ENCODE measurements at regions not wholly inside any gene's neighbourhood (a gene's known extent, or its start where the extent isn't known, plus 50 kb on each side); places are given as distances from the start of the nearest gene placed in this dataset.

DNA sequence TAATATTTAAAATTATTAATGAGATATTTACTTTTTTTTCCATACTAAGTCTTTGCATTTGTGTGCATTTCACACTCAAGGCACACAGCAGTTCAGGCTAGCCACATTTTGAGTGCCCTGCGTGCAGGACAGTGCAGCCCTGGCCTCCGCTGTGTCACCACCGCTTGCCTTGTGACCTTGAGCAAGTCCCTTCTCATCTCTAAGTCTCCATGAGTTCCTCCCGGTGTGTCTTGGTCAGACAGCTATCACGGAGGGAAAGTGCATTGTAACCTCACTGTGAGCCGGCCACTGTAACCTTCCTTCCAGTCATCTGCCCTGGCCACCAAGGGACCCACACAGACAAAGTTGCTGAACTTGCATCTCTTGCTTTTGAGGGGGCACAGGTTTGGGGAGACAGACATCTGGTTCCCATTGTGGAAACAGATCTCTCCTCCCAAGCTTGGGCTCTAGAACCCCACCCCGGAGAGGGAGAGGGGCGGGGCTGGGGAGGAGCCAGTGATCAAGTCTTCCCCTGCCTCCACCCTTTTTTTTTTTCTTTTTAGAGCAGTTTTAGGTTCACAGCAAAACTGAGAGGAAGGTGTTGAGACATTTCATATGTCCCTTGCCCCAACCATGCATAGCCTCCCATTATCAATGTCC is 96.8 kb downstream of the C9orf50 start:
- Mint-ChIP-seq H3K4me3 (no peak overlapping the region), H3K27ac (no peak overlapping the region), H3K9me3 (peaks cover 8% of the 10 kb centered on the region), H3K36me3 (ENCODE audit: low read depth) (peaks cover 4% of the 10 kb centered on the region), H3K4me1 (ENCODE audit: low read depth) (no peaks in the 10 kb centered on the region), H3K27me3 (peaks cover 4% of the 10 kb centered on the region)

DNA sequence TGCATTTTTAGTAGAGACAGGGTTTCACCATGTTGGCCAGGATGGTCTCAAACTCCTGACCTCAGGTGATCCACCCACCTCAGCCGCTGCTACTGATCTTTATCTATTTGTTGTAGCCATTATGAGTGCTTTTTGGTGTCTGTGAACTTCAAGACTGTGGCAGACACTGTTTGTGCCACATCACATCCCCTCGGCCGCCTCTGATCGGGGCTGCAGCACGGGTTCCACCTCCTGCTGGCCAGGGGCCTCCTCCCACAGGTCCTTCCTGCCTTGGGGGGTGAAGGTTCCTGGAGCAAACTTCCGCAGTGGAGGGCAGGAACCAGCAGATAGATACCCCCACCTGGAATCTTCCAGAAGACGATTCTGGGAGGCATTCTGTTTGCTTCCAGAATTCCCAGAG is 98.5 kb downstream of the C9orf50 start:
- Mint-ChIP-seq H3K27ac (no peak overlapping the region), H3K27me3 (no peaks in the 10 kb centered on the region), H3K4me1 (ENCODE audit: low read depth) (no peaks in the 10 kb centered on the region), H3K4me3 (no peak overlapping the region), H3K9me3 (peaks cover 8% of the 10 kb centered on the region), H3K36me3 (ENCODE audit: low read depth) (no peaks in the 10 kb centered on the region)

DNA sequence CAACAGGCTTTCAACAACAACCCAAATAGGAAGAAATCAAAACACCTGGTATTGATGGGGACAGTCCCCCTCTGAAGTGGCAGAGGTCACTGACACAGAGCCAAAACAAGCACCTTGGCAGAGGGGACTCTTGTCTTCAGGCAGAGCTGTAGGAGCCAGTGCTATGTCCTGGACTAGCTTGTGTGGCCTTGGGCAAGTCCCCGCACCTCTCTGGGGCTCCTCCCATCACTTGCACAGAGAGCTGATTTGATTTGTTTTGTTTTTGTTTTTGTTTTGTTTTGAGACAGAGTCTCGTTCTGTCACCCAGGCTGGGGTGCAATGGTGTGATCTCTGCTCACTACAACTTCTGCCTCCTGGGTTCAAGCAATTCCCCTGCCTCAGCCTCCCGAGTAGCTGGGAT is 100.8 kb downstream of the C9orf50 start:
- H3K36me3 Mint-ChIP-seq (ENCODE audit: low read depth): no peaks in the 10 kb centered on the region
- H3K4me1 Mint-ChIP-seq (ENCODE audit: low read depth): no peaks in the 10 kb centered on the region
- H3K9me3 Mint-ChIP-seq: peaks cover 4% of the 10 kb centered on the region

DNA sequence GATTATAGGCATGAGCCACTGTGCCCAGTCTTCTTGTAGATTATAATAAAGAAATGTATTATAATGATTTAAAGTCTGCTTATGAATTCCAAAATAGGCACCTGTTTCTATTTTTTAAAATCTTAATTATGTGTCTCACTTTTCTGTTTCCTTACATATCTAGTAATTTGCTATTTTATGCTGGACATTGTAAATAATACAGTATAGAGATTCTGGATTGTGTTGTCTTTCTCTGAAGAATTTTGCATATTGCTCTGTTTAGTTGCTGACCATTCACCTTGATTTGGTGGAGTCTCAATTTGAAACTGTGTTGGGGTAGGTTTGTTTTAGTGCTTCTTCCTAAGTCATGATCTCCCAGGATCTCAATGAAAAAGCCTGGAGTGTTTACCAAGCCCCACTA is 102.8 kb downstream of the C9orf50 start:
- Mint-ChIP-seq H3K36me3 (ENCODE audit: low read depth) (peaks cover 6% of the 10 kb centered on the region), H3K27ac (no peak overlapping the region), H3K27me3 (peaks cover 4% of the 10 kb centered on the region), H3K4me3 (no peak overlapping the region), H3K4me1 (ENCODE audit: low read depth) (no peaks in the 10 kb centered on the region), H3K9me3 (peaks cover 11% of the 10 kb centered on the region)

More for the DNA sequence above, 100.8 kb downstream of the C9orf50 start:
- Mint-ChIP-seq H3K4me3 (no peak overlapping the region), H3K27ac (no peak overlapping the region), H3K27me3 (peaks cover 4% of the 10 kb centered on the region)

DNA sequence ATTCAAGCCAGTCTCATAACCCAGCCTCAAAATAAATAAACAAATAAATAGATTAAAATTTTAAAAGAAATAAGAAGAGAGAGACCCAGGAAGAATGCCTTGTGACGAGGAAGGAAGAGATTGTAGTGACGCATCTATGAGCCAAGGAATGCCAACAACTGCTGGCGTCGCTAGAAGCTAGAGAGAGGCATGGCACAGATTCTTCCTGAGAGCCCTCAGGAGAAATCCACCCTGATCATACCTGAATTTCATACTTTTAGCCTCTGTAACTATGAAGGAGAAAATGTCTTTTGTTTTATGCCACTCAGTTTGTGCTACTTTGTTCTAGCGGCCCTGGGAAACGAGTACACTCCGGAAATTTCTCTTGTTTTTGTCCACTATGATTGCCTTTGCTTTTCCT is 103.9 kb downstream of the C9orf50 start:
- no peak overlapping the region for H3K27ac Mint-ChIP-seq
- no peak overlapping the region for H3K4me3 Mint-ChIP-seq
- peaks cover 17% of the 10 kb centered on the region for H3K9me3 Mint-ChIP-seq
- H3K27me3 Mint-ChIP-seq: peaks cover 4% of the 10 kb centered on the region
- no peaks in the 10 kb centered on the region for H3K4me1 Mint-ChIP-seq (ENCODE audit: low read depth)
- H3K36me3 Mint-ChIP-seq (ENCODE audit: low read depth): peaks cover 8% of the 10 kb centered on the region

DNA sequence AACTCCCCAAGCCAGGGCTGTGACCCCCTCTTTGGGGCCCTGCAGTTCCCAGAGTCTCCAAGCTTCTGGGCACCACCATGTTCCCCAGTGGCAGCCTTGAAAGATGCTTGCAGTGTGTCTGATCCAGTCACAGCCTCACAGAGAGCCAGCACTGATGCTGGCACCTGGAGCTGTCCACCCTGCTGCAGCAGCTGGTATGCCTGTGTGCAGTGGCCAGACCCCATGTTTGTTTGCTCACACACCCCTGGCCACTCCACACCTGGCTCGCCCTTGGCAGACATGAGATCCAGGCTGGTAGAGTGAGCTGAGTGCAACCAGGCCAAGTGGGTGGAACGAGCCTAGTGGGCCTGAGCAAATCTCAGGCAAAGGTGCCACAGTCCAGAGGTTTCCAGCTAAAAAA is 106.0 kb downstream of the C9orf50 start:
- peaks cover 8% of the 10 kb centered on the region for H3K36me3 Mint-ChIP-seq (ENCODE audit: low read depth)
- H3K9me3 Mint-ChIP-seq: peaks cover 17% of the 10 kb centered on the region
- H3K27me3 Mint-ChIP-seq: peaks cover 4% of the 10 kb centered on the region

DNA sequence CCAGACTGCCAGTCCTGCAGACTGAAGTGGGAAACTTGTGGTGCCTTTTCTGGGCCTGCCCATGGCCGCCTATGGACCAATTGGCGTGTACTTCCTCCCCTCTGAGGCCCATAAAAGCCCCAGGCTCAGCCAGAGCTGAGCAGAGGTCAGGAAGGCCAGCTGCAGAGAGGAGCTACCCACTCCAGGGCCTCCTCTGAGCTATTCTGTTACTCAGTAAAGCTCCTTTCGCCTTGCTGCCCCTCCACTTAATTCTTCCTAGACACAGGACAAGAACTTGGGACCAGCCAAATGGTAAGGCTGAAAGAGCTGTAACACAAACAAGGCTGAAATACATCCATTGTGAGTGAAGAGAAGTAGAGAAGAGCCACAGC is 106.4 kb downstream of the C9orf50 start:
- Mint-ChIP-seq H3K27ac (no peak overlapping the region), H3K27me3 (peaks cover 4% of the 10 kb centered on the region), H3K4me1 (ENCODE audit: low read depth) (no peaks in the 10 kb centered on the region), H3K4me3 (no peak overlapping the region), H3K36me3 (ENCODE audit: low read depth) (peaks cover 8% of the 10 kb centered on the region), H3K9me3 (peaks cover 17% of the 10 kb centered on the region)

More for the DNA sequence above, 106.0 kb downstream of the C9orf50 start:
- H3K4me1 Mint-ChIP-seq (ENCODE audit: low read depth): no peaks in the 10 kb centered on the region
- no peak overlapping the region for H3K4me3 Mint-ChIP-seq
- no peak overlapping the region for H3K27ac Mint-ChIP-seq

DNA sequence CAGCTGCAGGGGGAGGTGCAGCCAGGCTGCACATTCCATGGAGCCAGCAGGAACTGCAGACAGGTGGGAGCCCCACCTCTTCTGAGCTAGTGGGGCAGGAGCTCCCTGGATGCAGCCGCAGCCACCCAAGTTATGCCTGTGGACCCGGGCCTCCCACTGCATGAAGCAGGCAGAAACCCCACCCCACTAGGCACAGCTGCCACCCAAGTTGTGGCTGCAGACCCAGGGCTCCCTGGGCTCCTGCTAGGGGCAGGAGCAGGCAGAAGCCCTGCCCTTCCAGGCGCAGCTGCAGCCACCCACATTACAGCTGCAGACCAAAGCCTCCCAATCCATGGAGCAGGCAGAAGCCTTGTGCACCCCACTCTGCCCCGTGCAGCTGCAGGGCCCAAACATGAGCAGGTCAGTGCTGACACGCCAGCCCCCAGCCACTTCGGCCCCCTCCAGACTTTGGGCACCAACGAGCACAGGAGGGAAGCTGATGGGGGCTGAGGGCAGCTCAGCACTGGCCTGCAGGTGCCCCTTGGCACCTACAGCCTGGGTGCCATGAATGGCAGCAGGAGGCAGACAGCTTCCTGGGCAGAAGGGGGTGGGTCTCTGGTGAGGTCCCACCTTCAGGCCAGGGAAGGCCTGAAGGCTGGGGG is 106.9 kb downstream of the C9orf50 start:
- peaks cover 8% of the 10 kb centered on the region for H3K36me3 Mint-ChIP-seq (ENCODE audit: low read depth)
- peaks cover 4% of the 10 kb centered on the region for H3K27me3 Mint-ChIP-seq
- no peak overlapping the region for H3K4me3 Mint-ChIP-seq
- H3K27ac Mint-ChIP-seq: no peak overlapping the region
- peaks cover 17% of the 10 kb centered on the region for H3K9me3 Mint-ChIP-seq
- no peaks in the 10 kb centered on the region for H3K4me1 Mint-ChIP-seq (ENCODE audit: low read depth)

DNA sequence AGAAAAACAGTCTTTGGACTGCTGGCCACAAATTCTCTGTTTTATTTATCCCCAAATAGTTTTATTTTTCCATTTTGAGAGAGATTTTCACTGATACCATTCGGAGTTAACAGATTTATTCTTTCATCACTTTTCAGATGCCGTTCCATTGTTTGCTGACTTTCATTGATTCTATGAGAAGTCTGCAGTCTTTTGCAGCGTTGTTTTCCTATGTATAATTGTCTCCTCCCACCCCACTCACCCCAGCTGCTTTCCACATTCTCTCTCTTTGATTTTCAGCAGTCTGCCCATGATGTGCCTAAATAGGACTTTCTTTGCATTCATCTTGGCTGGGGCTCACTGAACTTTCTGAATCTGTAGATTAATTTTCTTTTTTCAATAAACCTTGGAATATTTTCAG is 107.6 kb downstream of the C9orf50 start:
- peaks cover 16% of the 10 kb centered on the region for H3K9me3 Mint-ChIP-seq
- no peak overlapping the region for H3K27ac Mint-ChIP-seq
- peaks cover 4% of the 10 kb centered on the region for H3K27me3 Mint-ChIP-seq
- no peaks in the 10 kb centered on the region for H3K4me1 Mint-ChIP-seq (ENCODE audit: low read depth)
- peaks cover 8% of the 10 kb centered on the region for H3K36me3 Mint-ChIP-seq (ENCODE audit: low read depth)
- H3K4me3 Mint-ChIP-seq: no peak overlapping the region

DNA sequence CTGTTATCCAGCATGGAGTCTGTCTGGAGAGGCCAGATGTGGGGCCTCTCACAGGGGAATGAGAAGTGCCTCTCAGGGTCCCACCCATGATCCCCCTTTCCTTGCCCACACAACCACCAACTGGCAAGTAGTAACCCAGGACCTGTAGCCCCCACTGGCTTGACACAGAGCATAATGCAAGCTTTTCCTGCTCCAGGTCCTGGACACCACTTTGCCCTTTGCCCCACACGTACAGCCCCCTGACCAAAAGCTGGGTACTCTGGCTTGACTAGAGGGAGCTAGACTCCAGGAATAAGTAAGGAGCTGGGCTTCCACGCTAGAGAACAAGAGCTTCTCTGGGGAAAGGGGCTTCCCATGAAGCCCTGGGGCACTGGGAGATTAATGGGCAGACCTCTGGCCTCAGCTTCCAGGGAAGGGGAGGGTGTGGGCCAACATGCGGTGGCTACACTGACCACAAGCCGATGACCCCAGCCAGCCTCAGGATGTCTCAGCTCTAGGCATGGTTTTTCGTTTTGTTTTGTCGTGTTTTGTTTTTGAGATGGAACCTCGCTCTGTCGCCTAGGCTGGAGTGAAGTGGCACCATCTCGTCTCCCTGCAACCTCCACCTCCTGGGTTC is 109.5 kb downstream of the C9orf50 start:
- Mint-ChIP-seq H3K27ac (no peak overlapping the region), H3K36me3 (ENCODE audit: low read depth) (peaks cover 8% of the 10 kb centered on the region), H3K4me1 (ENCODE audit: low read depth) (no peaks in the 10 kb centered on the region), H3K27me3 (no peaks in the 10 kb centered on the region), H3K4me3 (no peak overlapping the region), H3K9me3 (peaks cover 12% of the 10 kb centered on the region)

DNA sequence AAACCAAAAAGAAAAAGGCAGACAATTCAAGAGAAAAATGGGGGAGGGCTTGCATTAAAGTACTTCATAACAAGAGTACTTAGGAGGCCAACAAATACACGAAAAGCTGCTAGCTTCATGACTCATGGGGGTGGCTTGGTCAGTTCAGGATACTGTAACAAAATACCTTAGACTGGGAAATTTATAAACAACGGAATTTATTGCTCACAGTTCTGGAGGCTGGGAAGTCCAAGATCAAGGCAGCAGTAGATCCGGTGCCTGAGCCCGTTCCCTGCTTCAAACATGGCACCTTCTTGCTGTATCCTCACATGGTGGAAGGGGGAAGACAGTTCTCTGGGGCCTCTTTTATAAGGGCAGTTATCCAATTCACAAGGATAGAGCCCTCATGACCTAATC is 111.4 kb downstream of the C9orf50 start:
- peaks cover 12% of the 10 kb centered on the region for H3K9me3 Mint-ChIP-seq
- H3K27ac Mint-ChIP-seq: no peak overlapping the region
- H3K4me1 Mint-ChIP-seq (ENCODE audit: low read depth): peaks cover 3% of the 10 kb centered on the region
- peaks cover 8% of the 10 kb centered on the region for H3K36me3 Mint-ChIP-seq (ENCODE audit: low read depth)
- H3K4me3 Mint-ChIP-seq: no peak overlapping the region
- H3K27me3 Mint-ChIP-seq: no peaks in the 10 kb centered on the region

DNA sequence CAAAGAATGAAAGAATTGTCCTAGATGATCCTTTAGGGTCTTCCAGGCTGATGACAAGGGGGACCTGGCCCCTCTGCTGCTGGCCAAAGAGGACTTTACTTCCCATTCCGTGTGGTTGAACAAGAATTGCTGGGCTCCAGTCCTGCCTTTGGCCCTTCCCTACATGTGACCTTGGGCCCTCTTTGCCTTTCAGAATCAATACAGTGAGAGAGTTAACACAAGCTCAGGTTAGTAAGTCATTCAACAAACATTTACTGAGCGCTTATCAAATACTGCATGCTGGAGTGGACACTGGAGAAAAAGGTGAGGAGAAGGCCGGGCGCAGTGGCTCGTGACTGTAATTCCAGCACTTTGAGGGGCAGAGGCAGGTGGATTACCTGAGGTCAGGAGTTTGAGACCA is 113.1 kb downstream of the C9orf50 start:
- Mint-ChIP-seq H3K27ac (no peak overlapping the region), H3K4me3 (no peak overlapping the region), H3K27me3 (no peaks in the 10 kb centered on the region), H3K36me3 (ENCODE audit: low read depth) (no peaks in the 10 kb centered on the region), H3K4me1 (ENCODE audit: low read depth) (peaks cover 10% of the 10 kb centered on the region), H3K9me3 (peaks cover 6% of the 10 kb centered on the region)

DNA sequence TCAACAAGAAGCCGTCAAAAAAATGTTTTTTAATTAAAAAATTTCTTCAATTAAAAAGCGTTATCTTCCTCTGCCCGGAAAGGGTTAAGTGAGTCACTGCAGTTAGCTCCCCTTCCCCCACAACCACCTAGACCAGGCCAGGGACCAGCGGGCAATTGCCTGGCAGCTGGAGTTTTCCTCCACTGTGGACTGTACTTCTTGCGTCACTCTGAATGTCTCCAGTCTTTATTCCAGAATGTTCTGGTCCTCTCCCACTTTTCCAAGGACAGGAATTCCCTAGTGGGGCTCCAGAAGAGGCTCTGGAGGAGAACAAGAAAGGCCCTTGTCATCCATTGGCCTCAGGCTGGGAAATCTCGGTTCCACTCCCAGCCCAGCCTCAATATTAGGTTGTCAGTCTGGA is 114.0 kb downstream of the C9orf50 start:
- no peaks in the 10 kb centered on the region for H3K36me3 Mint-ChIP-seq (ENCODE audit: low read depth)
- H3K9me3 Mint-ChIP-seq: no peaks in the 10 kb centered on the region
- H3K4me3 Mint-ChIP-seq: no peak overlapping the region
- peaks cover 10% of the 10 kb centered on the region for H3K4me1 Mint-ChIP-seq (ENCODE audit: low read depth)
- no peak overlapping the region for H3K27ac Mint-ChIP-seq
- no peaks in the 10 kb centered on the region for H3K27me3 Mint-ChIP-seq

DNA sequence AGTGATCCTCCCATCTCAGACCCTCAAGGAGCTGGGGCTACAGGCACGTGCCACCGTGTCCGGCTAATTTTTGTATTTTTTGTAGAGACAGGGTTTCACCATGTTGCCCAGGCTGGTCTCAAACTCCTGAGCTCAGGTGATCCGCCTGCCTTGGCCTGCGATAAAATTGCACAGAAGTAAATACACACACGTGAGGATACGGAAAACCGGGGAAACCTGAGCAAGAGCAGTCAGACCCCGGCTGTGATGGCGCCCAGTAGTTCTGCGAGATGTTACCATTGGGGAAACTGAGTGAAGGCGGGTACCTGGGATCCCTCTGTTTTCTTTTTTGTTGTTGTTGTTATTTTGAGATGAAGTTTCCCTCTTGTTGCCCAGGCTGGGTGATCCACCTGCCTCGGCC is 114.9 kb downstream of the C9orf50 start:
- H3K4me3 Mint-ChIP-seq: no peak overlapping the region
- H3K27me3 Mint-ChIP-seq: no peaks in the 10 kb centered on the region
- no peak overlapping the region for H3K27ac Mint-ChIP-seq
- peaks cover 10% of the 10 kb centered on the region for H3K4me1 Mint-ChIP-seq (ENCODE audit: low read depth)
- H3K36me3 Mint-ChIP-seq (ENCODE audit: low read depth): no peaks in the 10 kb centered on the region
- H3K9me3 Mint-ChIP-seq: no peaks in the 10 kb centered on the region

DNA sequence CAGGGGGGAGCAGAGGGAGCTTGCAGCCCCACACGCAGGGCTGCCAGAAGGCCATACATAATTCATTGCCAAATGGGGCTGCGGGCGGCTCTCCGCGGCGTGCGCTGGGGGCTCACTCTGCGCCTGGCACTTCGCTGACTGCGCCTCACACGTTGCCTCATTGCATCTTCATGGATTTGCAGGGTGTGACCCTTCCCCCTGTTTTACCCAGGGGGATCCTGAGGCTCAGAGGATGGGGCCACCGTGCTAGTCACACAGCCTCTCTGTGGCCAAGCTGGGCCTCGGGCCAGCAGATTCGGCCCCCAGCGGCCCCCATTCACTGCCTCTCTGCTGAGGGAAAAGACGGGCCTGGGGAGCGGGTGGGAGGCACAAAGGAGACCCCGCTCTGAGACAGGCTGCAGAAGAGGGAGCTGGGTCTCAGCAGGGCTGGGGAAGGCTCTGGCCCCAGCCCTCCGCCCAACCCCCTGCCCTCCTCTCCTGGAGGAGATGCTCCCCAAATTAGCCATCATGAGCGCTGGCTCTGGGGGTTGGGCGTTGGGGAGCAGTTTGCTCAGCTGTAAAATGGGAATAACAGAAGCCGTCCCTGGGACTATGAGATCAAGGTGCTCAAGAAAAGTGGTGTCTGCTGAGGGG is 115.5 kb downstream of the C9orf50 start:
- Mint-ChIP-seq H3K4me3 (no peak overlapping the region), H3K9me3 (no peaks in the 10 kb centered on the region), H3K27me3 (no peaks in the 10 kb centered on the region), H3K27ac (no peak overlapping the region), H3K36me3 (ENCODE audit: low read depth) (no peaks in the 10 kb centered on the region), H3K4me1 (ENCODE audit: low read depth) (peaks cover 10% of the 10 kb centered on the region)

Data from stimulated activated naive CD8-positive, alpha-beta T cell treated with anti-CD3 and anti-CD28 coated beads, Interleukin-15, Interleukin-2, amounts not matched to agents 100 ng/mL and 50 ng/mL, for 24 hours (primary cell).